ENCODE measurements at regions not wholly inside any gene's neighbourhood (a gene's known extent, or its start where the extent isn't known, plus 50 kb on each side); places are given as distances from the start of the nearest gene placed in this dataset.
"Not testable (repeated sequence)": the region's sequence is repeated elsewhere in the genome, so short reads cannot be mapped to it uniquely, and the experiment has no call there.

GRCh38 chr15:77936567-77936966 is 140.9 kb downstream of the TBC1D2B start:
- TF ChIP-seq, protein P1, sequence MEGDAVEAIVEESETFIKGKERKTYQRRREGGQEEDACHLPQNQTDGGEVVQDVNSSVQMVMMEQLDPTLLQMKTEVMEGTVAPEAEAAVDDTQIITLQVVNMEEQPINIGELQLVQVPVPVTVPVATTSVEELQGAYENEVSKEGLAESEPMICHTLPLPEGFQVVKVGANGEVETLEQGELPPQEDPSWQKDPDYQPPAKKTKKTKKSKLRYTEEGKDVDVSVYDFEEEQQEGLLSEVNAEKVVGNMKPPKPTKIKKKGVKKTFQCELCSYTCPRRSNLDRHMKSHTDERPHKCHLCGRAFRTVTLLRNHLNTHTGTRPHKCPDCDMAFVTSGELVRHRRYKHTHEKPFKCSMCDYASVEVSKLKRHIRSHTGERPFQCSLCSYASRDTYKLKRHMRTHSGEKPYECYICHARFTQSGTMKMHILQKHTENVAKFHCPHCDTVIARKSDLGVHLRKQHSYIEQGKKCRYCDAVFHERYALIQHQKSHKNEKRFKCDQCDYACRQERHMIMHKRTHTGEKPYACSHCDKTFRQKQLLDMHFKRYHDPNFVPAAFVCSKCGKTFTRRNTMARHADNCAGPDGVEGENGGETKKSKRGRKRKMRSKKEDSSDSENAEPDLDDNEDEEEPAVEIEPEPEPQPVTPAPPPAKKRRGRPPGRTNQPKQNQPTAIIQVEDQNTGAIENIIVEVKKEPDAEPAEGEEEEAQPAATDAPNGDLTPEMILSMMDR (IDR thresholded peaks at IDR 0.05), result not testable (repeated sequence)
- not testable (repeated sequence) for TF ChIP-seq POLR2A (IDR thresholded peaks at IDR 0.05)

Data from thyroid gland (tissue), 4 donors.